HG03520 (cell line): ENCODE measurements at regions not wholly inside any gene's neighbourhood (a gene's known extent, or its start where the extent isn't known, plus 50 kb on each side); places are given as distances from the start of the nearest gene placed in this dataset.

Experiments used
- ATAC-seq: cut with Tn5 transposase; IDR thresholded peaks from one replicate; pipeline ENCODE4 v1.9.1; 2021; ENCODE audit warnings: mild to moderate bottlenecking, moderate library complexity; ENCODE audit not compliant: unreplicated experiment

DNA sequence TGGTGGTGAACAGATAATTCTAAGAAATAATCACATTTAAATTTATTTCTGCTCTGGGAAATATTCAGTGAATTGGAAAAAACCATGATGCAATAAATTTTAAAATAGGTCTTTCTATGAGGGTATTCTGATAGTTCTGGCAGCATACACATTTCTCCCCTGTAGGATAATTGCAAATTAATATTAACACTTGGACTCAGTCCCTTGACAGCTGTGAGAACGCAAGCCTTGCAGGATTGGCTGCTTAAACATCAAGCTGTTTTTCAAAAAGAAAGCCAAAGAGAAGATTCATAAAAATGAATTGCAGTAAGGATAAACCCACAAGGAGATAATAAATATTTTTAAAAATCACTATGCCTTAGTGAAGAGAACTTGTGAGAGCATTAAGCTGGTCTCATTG lies 180.0 kb downstream of the MTRR start:
- no peak for ATAC-seq

DNA sequence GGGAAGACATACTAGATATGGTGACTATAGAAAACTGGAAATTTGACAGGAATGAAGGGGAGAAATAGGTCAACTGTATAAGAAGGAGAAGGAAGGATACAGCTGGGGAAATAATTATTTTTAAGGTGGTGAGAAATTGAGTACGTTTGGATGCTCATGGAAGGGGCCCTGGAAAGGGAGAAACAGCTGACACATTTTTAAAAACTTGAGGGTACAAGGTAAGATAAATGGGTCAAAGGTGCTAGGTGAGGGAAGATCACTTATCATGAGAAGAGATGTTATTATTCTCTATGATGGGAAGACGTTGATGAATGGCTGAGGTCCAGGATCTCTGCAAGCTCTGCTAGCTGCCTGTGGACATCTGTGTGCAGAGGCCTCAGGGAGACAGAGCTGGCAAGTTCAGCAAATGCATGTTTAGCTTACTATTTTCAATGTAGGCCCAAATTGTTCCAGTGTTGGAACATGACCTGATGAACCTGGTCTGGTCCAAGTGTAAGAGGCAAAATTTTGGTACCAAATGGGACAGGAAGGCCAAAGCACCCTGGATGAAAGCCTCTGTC lies 181.7 kb downstream of the MTRR start:
- no peak for ATAC-seq

DNA sequence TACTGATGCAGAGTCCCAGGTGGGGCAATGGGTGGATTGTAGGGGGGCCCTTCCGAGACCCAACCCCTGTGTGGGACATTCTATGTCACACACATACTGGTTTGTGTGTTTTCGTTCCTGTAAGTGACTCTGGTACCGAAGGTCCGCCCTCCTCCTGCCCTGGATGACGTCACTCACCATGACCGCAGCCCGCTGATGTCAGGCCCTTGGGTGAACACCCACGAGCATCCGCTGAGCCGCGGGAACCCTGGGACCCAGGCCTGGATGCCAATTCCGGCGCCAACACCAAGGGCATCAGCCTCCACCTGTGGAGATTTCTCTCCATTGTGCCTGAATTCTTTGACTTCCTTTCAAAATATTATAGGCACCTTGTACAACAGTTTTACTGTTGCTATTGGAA lies 184.3 kb downstream of the MTRR start:
- ATAC-seq = no peak

DNA sequence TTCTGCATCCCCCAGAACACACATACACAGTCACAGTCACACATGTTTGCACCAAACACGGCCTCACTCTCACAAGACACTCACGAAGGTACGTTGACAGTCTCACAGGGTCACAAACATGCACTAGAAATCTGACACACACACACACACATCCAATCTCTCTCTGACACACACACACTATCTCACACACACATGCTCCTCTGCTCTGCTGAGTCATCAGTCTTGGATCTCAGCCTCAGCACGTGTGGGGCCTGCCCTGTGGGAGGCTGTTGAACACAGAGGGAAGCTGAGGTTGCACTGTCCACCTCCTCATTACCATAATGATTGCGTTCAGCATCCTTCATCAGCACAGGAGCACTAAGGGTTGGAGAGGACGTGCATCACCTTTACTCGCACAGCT lies 188.8 kb downstream of the MTRR start:
- no peak for ATAC-seq

DNA sequence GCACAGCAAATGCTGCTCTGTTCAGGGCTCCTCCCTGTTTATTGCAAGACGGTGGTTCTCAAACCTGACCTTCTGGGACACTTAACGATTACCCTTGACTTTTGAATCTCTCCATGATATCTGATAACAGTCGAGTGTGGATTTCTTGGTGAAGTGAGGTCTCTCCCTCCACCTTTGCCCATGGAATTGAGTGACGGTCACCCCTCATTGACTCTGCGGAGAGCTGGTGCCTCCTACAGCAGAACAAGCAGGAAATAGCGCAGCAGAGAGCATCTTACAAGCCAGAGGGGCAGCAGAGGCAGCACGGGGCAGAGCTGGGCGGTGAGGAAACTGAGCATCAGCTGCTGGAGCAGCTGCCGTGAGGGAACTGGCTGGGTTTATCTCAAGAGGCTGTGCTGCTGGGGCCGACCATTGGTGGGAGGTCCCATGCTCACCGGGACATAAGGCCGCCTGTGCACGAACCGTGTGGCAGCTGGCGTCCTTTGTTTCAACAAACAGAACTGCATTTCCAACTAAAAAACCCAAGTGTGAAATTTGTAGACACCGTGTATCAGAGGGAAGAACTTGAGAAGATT lies 189.8 kb downstream of the MTRR start:
- no peak for ATAC-seq

DNA sequence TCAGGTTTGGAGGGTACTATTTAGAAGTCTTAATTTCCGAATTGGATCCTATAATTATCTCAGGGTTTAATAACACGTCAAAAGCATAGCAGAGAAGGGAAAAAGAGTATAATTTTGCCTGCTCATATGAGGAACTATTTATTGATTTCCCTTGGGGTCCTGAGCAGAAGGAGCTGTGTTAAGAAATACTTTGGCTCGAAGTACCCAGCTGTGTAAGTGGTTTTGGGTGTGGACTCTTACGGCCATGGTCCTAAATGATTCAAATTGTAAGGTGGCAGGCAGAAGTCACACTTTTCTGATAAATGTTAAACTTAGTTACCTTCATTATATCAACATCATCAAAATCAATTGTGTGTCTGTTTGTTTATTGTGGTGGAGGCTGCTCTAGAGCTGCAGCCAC lies 190.4 kb downstream of the MTRR start:
- ATAC-seq = no peak

DNA sequence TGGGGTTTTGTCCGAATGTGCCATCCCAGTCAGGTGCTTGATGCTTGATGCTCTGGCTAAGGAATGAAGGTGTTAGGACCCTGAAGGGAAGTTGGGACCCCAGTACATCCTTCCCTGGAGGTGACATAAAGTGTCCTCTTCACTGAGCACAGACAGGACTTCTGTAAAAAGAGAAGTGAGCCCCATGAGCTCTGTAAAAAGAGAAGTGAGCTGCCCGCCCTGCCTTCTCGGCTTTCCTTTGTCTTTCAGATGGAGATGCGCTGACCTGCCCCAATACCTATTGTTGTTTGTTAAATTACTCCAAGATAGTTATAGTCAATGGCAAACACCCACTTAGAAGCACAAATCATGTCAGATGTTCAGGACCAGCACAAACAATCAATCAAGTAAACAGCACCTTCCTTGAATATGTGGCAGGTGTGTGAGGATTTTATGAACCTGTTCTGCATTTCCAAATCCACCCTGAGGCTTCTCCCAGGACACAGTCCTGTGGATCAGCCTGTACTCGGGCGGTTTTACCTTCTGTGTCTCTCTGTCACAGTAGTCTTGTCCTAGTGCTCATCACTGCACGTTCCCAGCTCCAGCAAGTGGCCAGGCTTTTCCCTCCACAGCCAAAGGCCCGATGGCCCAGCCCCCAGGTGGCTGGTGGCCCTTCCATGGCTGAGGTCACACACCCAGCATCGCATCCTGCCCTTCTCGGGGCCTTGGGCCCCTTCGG lies 191.4 kb downstream of the MTRR start:
- ATAC-seq = no peak

DNA sequence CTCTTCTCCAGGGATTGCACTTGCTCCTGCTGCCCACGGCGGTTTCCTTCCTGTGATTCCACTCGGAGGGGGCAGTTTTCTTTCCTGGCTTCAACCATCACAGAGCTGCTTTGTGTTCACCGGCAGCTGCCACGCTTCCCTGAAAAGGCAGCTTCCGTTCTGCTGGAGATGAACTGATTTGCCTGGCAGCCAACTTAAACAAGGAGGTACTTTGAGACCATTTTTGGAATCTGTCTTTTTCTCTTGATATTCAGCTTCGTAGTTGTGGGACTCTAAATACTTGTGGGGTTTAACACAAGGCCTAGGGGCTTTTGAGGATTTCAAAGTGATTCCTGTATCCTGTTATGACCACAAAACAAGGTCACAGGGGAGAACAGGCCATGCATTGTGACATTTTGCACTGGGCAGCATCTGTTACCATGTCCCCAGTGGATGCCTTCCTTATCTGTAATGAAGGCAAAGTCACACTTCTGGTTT lies 192.0 kb downstream of the MTRR start:
- no peak for ATAC-seq

DNA sequence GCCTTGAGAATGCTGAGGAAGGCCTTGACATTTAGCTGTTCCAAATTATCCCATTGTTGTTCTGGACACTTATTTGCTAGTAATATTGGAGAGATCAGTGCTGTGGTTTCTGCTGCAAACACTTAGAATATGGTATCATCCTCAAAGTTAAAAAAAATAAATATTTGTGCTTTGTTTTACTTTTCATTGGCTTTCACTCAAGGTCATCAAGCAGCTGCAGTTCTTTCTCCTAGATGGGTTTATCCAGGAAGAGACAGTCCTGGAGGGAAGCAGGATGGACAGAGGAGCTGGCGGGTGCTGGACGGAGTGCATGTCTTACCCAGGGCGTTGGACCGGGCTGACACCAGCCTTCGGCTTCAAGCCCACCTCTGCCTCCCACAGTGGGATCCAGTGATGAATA lies 193.6 kb downstream of the MTRR start:
- no peak for ATAC-seq

DNA sequence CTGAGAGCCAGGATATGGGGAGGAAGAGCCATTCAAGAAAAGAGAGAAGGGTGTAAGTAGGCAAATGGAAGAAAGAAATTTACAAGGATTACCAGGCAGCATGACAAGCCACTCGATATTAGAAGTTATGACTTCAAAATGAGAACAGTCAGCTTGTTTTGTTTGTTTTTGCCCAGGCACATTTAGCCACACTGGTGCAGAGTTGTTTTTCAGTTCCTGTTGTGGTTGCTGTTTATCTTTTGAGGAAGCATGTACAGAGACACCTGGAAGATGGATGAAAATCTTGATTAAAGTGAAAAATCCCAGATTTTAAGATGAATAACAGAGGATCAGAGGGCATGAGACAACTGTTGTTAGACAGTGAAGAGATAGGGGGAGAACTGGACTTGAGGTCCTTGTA lies 199.1 kb downstream of the MTRR start:
- no peak for ATAC-seq

DNA sequence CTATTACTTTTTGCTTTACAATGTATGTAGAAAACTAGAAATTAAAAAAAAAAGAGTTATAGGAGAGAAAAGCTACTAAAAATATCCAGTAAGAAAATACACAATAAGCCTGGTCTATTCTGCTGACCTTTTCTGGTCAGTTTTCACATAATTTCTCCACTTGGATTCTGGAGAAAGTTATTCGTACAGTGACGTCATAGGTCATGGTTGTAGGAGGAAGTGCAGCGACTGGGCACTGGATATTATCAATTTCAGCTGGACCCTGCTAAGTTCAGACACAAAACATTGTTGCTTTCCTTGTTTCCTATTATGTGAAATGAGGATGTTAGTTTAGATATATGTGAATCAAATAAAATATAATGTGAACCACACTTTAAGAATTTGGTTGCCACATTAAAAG lies 201.2 kb downstream of the MTRR start:
- ATAC-seq = no peak

DNA sequence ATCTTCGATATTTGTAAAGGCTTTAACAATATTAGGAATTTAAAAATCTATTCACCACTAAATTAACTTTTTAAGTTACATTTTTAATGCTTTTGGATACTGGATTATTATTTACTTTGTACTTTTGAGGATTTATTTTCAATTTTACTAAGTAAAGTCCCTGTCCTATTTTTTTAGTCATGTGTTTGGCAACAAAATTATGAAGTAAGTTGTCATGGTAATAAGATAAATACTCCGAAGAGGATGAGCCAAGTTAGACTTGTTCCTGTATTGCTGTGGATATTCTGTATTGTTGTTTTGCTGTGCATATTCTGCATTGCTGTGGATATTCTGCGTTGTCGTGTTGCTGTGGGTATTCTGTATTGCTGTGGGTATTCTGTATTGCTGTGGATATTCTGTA lies 210.1 kb downstream of the MTRR start:
- no peak for ATAC-seq

DNA sequence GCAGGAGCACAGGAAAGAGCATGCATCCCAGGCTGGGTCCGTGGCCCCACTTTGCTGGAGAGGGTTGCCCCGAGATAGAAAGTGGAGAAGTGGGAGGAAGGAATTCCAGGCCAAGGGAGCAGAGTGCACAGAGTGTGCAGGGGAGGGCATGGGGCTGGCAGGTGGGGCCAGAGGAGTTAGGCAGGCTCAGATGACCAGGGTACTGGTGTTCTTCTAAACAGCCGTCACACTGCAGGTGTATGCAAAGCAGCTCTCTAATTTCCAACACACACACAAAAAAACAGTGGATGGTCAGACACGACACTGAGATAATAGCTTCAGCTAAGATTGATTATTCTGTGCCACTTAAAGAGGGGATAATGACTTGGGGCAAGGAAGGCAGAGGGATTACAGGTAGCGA lies 212.2 kb downstream of the MTRR start:
- ATAC-seq = no peak

DNA sequence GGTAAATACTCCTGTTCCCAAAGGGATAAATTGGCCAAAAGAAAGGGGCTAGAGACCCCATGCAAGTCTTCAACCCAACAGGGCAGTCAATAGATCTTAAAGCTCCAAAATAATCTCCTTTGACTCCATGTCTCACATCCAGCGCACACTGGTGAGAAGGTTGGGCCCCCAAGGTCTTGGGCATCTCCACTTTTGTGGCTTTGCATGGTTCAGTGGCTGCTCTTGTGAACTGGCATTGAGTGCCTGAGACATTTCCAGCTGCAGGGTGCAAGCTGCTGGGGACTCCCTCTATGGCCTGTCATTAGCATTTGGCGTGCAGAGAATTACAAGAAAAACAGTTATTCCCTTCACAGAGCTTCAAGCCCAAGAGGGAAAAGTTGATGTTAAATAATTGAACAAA lies 224.7 kb downstream of the MTRR start:
- ATAC-seq = no peak

DNA sequence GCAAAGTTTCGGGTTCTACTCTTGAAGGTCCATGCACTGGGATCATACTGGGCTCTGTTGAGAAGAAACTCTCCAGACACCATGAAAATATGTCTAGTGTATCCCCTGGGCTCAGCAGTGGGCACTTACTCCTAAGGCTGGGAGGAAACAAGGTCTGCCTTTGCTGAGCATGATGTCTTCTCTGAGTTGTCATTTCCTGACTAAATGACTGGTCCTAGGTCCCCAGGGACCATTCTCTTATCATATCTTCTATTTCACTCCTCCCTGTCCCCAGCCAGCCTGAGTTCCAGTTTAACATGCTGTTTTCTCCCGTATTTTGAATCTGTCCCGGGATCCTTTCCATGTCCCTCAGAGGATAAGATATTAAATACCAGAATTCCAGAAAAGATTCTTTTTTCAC lies 225.4 kb downstream of the MTRR start:
- ATAC-seq = no peak

- no peak for ATAC-seq
Observed at GRCh38 chr5:8097146-8097545, 228.2 kb downstream of the MTRR start.

DNA sequence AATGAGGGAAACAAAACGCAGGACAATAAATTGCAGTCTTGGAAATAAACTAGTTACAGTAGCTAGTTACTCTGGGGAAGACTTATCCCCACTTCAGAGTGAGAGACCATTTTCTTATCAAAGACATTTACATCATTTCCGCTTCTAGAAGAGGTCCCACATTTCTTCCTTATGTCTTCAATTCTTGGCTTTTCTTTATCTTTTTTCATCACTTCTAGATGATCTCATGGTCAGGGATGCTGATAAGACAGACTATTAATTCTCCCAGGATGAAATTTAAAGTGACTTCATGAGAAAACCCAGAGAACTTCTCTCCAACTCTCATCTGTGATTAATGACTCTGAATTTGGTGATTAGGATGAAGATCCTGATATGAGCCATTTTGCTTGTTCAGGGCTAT lies 229.1 kb downstream of the MTRR start:
- no peak for ATAC-seq

GRCh38 chr5:8102714-8103113 lies 233.8 kb downstream of the MTRR start:
- ATAC-seq = no peak

DNA sequence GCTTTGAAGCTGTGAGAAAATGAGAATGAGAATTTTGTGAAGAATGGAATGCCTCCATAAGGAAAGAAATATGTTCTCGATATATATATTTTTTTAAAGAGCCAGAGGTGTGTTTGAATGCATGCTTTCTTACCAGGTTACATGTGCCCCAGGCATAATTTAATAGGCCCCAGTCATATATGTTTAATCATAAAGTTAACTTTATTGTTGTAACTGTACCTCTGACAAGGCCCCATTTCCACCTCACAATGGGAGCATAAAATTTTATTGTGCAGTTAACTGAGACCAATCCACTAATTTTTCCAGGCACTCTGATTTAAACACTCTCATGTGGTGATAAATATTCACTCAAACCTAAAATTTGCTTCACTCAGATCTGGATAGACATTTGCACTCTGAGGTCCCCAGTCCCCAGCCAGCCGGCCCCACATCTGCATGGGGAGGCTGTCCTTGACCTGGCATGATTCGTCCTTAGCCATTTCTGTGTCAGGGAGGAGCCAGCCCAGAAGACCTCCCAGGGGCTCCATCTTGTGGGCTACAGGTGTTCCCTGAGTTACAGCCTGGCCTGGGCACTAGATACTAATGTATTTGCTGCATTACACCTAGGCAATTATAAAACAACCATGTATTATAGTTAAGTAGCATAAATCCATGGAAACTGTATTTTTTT lies 245.8 kb downstream of the MTRR start:
- no peak for ATAC-seq

GRCh38 chr5:8123559-8123958 lies 254.6 kb downstream of the MTRR start:
- ATAC-seq = no peak

DNA sequence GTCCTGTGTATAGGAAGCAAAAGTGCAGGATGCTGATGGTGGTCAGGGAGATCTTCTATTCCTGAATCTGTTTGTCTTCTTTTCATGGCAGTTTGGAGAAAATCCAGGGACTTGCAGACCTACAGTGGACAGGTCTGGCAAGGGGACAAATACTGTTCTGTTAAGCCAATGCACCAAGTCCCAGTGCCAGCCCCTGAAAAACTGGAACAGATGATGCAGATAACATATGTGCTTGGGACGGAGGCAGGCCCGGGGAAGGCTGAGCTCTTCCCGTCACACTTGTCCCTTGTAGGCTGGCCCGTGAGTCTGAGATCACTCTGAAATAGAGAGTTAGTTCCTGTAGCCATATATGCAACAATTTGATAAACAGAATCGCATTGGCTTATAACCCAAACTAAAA lies 265.7 kb downstream of the MTRR start:
- no peak for ATAC-seq

GRCh38 chr5:8135742-8136141 lies 266.8 kb downstream of the MTRR start:
- ATAC-seq = no peak
